GM12875 (cell line): ENCODE measurements at regions not wholly inside any gene's neighbourhood (a gene's known extent, or its start where the extent isn't known, plus 50 kb on each side); places are given as distances from the start of the nearest gene placed in this dataset.
"Not testable (repeated sequence)": the region's sequence is repeated elsewhere in the genome, so short reads cannot be mapped to it uniquely, and the experiment has no call there.

ENCODE experiments used
- H3K4me3 ChIP-seq: one replicate; pipeline ENCODE4 v1.5.1; 2011; ENCODE audit warnings: low read depth, low read length, control low read depth
- CTCF ChIP-seq: IDR thresholded peaks from 2 replicates; pipeline ENCODE4 v1.5.1; 2011; ENCODE audit warnings: low read depth, mild to moderate bottlenecking, control low read depth, inconsistent platforms, low read length, moderate library complexity, borderline replicate concordance; ENCODE audit not compliant: insufficient read depth

GRCh38 chr11:127790592-127790991 is 790.0 kb upstream of the KIRREL3 start:
- no peak overlapping the region for H3K4me3 ChIP-seq
- TF ChIP-seq CTCF, result no peak

GRCh38 chr11:127789927-127790326 is 789.4 kb upstream of the KIRREL3 start:
- H3K4me3 ChIP-seq, result no peak overlapping the region
- peak; percentile 19; the same call in 1 of the 2 replicates for TF ChIP-seq CTCF

- H3K4me3 ChIP-seq, result not testable (repeated sequence)
These were observed 772.4 kb upstream of the KIRREL3 start for GRCh38 chr11:127772938-127773337.

DNA sequence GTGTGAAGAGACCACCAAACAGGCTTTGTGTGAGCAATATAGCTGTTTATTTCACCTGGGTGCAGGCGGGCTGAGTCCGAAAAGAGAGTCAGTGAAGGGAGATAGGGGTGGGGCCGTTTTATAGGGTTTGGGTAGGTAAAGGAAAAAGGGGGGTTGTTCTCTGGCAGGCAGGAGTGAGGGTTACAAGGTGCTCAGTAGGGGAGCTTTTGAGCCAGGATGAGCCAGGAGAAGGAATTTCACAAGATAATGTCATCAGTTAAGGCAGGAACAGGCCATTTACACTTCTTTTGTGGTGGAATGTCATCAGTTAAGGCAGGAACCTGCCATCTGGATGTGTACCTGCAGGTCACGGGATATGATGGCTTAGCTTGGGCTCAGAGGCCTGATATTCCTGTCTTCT is 768.4 kb upstream of the KIRREL3 start:
- not testable (repeated sequence) for H3K4me3 ChIP-seq

DNA sequence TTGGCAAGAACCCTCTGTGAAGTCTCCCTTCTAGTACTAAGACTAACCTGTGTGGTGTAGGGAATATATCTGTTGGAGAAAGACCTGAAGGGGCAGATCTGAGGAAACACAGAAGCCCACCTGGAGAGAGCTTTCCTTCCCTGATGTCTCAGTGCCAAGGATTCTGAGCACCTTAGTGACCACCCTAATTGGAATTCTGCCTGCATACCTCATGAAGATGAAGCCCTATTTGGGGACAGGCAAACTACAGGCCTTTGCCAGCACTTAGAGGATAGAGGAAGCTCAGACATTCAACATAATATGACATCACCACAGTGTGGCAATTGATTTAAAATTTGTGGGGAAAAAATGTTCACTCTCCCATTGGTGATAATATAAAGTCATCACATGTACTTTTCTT is 766.2 kb upstream of the KIRREL3 start:
- no peak overlapping the region for H3K4me3 ChIP-seq
- TF ChIP-seq CTCF, result no peak

GRCh38 chr11:127738771-127739286 is 738.3 kb upstream of the KIRREL3 start:
- H3K4me3 ChIP-seq, result no peak overlapping the region
- no peak for TF ChIP-seq CTCF

- no peak for TF ChIP-seq CTCF
- no peak overlapping the region for H3K4me3 ChIP-seq
These were observed 736.9 kb upstream of the KIRREL3 start for GRCh38 chr11:127737499-127737898.

- no peak overlapping the region for H3K4me3 ChIP-seq
- TF ChIP-seq CTCF, result no peak
These were observed 733.0 kb upstream of the KIRREL3 start for GRCh38 chr11:127733552-127733951.
